OCI-LY7 (cell line): ENCODE measurements at regions not wholly inside any gene's neighbourhood (a gene's known extent, or its start where the extent isn't known, plus 50 kb on each side); places are given as distances from the start of the nearest gene placed in this dataset.

Experiments used
- BruUV-seq: library from RNA; stranded (reverse); fragments of 400-500 nt; replicated peaks from 2 replicates; lab custom pipeline; 2021; lab: Mats Ljungman, UMichigan
- CTCF ChIA-PET: fragments of 300-600 bp; sonication (Branson Sonifier 250); formaldehyde crosslinking; loops from one replicate; lab custom pipeline; 2022; ENCODE audit warnings: antibody characterized with exemption; ENCODE audit not compliant: unreplicated experiment; lab: Charles Lee
- POLR2A ChIA-PET: fragments of 300-600 bp; sonication (Branson Sonifier 250); formaldehyde crosslinking; loops from one replicate; lab custom pipeline; 2022; ENCODE audit warnings: antibody characterized with exemption; lab: Charles Lee
- DNase-seq: peaks from one replicate; pipeline ENCODE4 v3.0.0-alpha.2; 2015; ENCODE audit warnings: low spot score
- H2AFZ ChIP-seq: fragments of 200-600 bp; sonication (generic), shearing (Covaris generic); 2 replicates; pipeline ENCODE4 v1.6.1; 2014; ENCODE audit warnings: mild to moderate bottlenecking, antibody characterized with exemption, low read length, moderate library complexity
- H3K27ac ChIP-seq: fragments of 200-600 bp; sonication (generic); 2 replicates; pipeline ENCODE4 v1.5.1; 2014; ENCODE audit warnings: mixed run types, low read depth, mild to moderate bottlenecking, moderate library complexity, low read length, inconsistent platforms; ENCODE audit not compliant: poor library complexity, severe bottlenecking
- H3K36me3 ChIP-seq: fragments of 200-600 bp; sonication (generic); 2 replicates; pipeline ENCODE4 v1.6.1; 2014; ENCODE audit warnings: mild to moderate bottlenecking, antibody characterized with exemption, low read length, moderate library complexity, mixed read lengths; ENCODE audit not compliant: insufficient read depth
- H3K4me1 ChIP-seq: fragments of 200-600 bp; sonication (generic); 2 replicates; pipeline ENCODE4 v1.5.1; 2014; ENCODE audit warnings: mild to moderate bottlenecking, low read length; ENCODE audit not compliant: insufficient read depth, poor library complexity, severe bottlenecking
- H3K4me2 ChIP-seq: fragments of 200-600 bp; sonication (generic); 2 replicates; pipeline ENCODE4 v1.6.1; 2014; ENCODE audit warnings: mild to moderate bottlenecking, low read length
- H3K4me3 ChIP-seq: fragments of 200-600 bp; sonication (generic); 2 replicates; pipeline ENCODE4 v1.5.1; 2014; ENCODE audit warnings: mild to moderate bottlenecking, low read depth, low read length; ENCODE audit not compliant: poor library complexity, severe bottlenecking
- H3K79me2 ChIP-seq: fragments of 200-600 bp; sonication (generic); 2 replicates; pipeline ENCODE4 v1.6.1; 2016; ENCODE audit warnings: low read depth, mild to moderate bottlenecking, low read length, moderate library complexity, mixed read lengths; ENCODE audit not compliant: insufficient read depth
- H3K9me2 ChIP-seq: fragments of 200-600 bp; sonication (generic); 2 replicates; pipeline ENCODE4 v1.6.1; 2016; ENCODE audit warnings: mild to moderate bottlenecking, low read length, mixed read lengths; ENCODE audit not compliant: insufficient read depth
- H3K9me3 ChIP-seq: fragments of 200-600 bp; sonication (generic); 2 replicates; pipeline ENCODE4 v1.6.1; 2014; ENCODE audit warnings: mild to moderate bottlenecking, mixed run types, low read length, mixed read lengths
- H4K20me1 ChIP-seq: fragments of 200-600 bp; sonication (generic); 2 replicates; pipeline ENCODE4 v1.6.1; 2014; ENCODE audit warnings: mild to moderate bottlenecking, antibody characterized with exemption, low read length, moderate library complexity, mixed read lengths; ENCODE audit not compliant: insufficient read depth
- CTCF ChIP-seq: fragments of 200-600 bp; sonication (generic); conservative IDR thresholded peaks from 2 replicates; pipeline ENCODE4 v1.5.1; 2014; ENCODE audit warnings: mild to moderate bottlenecking, antibody characterized with exemption, low read length, moderate library complexity, mixed read lengths
- EZH2phosphoT487 ChIP-seq: fragments of 200-600 bp; sonication (generic); IDR thresholded peaks from 2 replicates; pipeline ENCODE4 v1.6.1; 2018; ENCODE audit warnings: low read depth, borderline replicate concordance, mild to moderate bottlenecking, mixed run types, antibody characterized with exemption, low read length, moderate library complexity, mixed read lengths
- intact Hi-C: fragments of 100-400 bp; cut with micrococcal nuclease; formaldehyde crosslinking; loops from one replicate; pipeline ENCODE4 v1.10.0; 2022; ENCODE audit not compliant: unreplicated experiment

DNA sequence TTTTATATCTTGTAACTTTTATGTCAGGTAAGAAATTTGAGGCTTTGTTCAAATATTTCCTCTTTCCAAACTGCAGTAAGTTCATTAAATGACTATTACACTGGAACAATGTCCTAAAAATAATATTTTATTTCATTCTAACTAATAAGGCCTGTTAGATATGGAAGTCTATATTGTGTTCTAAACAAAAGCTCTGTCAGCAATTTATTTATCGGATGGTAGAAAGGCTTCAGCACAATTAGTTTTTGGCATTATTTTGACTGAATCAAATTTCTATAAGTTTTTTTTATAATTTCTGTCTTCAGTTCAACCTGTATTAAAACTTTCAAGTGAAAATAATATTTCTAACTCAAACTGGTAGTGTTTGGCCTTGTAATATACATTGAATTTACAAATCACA, 992.1 kb downstream of the EPHA3 start:
- H3K9me3 ChIP-seq: no peaks in the 10 kb centered on the region
- BruUV-seq: no TSS peak
- no peak overlapping the region for H3K4me2 ChIP-seq
- H3K4me3 ChIP-seq: no peak overlapping the region
- no peaks in the 10 kb centered on the region for H3K79me2 ChIP-seq
- H3K9me2 ChIP-seq: no peaks in the 10 kb centered on the region
- no peaks in the 10 kb centered on the region for H3K4me1 ChIP-seq
- no peak overlapping the region for H2AFZ ChIP-seq
- ChIA-PET CTCF (no interaction called here), POLR2A (interaction anchor here (0.6 kb wide), 1 partner anchor 709 kb away, joined by 3 read pairs; no protein-coding TSS in a partner anchor)
- no peak overlapping the region for H3K27ac ChIP-seq
- H4K20me1 ChIP-seq: no peaks in the 10 kb centered on the region
- no peaks in the 10 kb centered on the region for H3K36me3 ChIP-seq
- TF ChIP-seq CTCF (no peak), EZH2phosphoT487 (no peak)
- no peak for DNase-seq
- intact Hi-C loops: loop anchor here (10.0 kb wide), 1 partner anchor 1895 kb away; no protein-coding TSS in a partner anchor

GRCh38 chr3:90102146-90102545, 994.7 kb downstream of the EPHA3 start:
- Histone ChIP-seq H2AFZ (no peak overlapping the region), H3K9me2 (no peaks in the 10 kb centered on the region), H3K4me1 (no peaks in the 10 kb centered on the region), H3K36me3 (no peaks in the 10 kb centered on the region), H3K9me3 (no peaks in the 10 kb centered on the region), H3K4me3 (no peak overlapping the region), H3K79me2 (no peaks in the 10 kb centered on the region), H4K20me1 (no peaks in the 10 kb centered on the region), H3K27ac (no peak overlapping the region), H3K4me2 (no peak overlapping the region)
- CTCF ChIA-PET: no interaction called here
- POLR2A ChIA-PET: interaction anchor here (0.7 kb wide), 2 partner anchors 28 to 135 kb away, joined by 3 read pairs; no protein-coding TSS in a partner anchor
- TF ChIP-seq CTCF (no peak), EZH2phosphoT487 (no peak)
- DNase-seq: no peak
- BruUV-seq: no TSS peak
- intact Hi-C loops: no loop called here

- no peak overlapping the region for H3K27ac ChIP-seq
- no peaks in the 10 kb centered on the region for H3K9me2 ChIP-seq
- H3K4me3 ChIP-seq: no peak overlapping the region
- no peaks in the 10 kb centered on the region for H3K36me3 ChIP-seq
- intact Hi-C loops: no loop called here
- POLR2A ChIA-PET: no interaction called here
- BruUV-seq: no TSS peak
- H3K79me2 ChIP-seq: no peaks in the 10 kb centered on the region
- CTCF ChIA-PET: no interaction called here
- no peak overlapping the region for H2AFZ ChIP-seq
- H3K4me2 ChIP-seq: no peak overlapping the region
- TF ChIP-seq EZH2phosphoT487 (no peak), CTCF (no peak)
- H3K4me1 ChIP-seq: no peaks in the 10 kb centered on the region
- no peaks in the 10 kb centered on the region for H3K9me3 ChIP-seq
- no peaks in the 10 kb centered on the region for H4K20me1 ChIP-seq
- DNase-seq: no peak
Observed at GRCh38 chr3:90121326-90121725, 1013.9 kb downstream of the EPHA3 start.
